Stomach (tissue), 8 donors: ENCODE measurements at regions not wholly inside any gene's neighbourhood (a gene's known extent, or its start where the extent isn't known, plus 50 kb on each side); places are given as distances from the start of the nearest gene placed in this dataset.
A peak's percentile ranks its signal among the peaks of the same experiment; 100 is the strongest.

Experiments used
- DNase-seq, 2 donors: peaks; one replicate each; pipeline versions ENCODE4 v3.0.0 to v3.0.0-alpha.2; 2013 to 2019
- H3K27ac ChIP-seq, 5 donors: fragments of 200-600 bp in 4 of 5; sonication (generic) in 4 of 5; one replicate each; pipeline ENCODE4 v1.5.1; 2013 to 2019; ENCODE audit warnings: mild to moderate bottlenecking in 1 of 5, moderate library complexity in 1 of 5
- H3K27me3 ChIP-seq, 3 donors: fragments of 200-600 bp; sonication (generic); one replicate each; pipeline ENCODE4 v1.5.1; 2017 to 2019; ENCODE audit warnings: mixed run types in 1 of 3
- H3K36me3 ChIP-seq, 4 donors: fragments of 200-600 bp; sonication (generic); 1 replicate in 3 of 4; 2 replicates in 1 of 4; pipeline ENCODE4 v1.5.1; 2016 to 2019
- H3K4me1 ChIP-seq, 4 donors: fragments of 200-600 bp; sonication (generic); one replicate each; pipeline ENCODE4 v1.5.1; 2016 to 2019
- H3K4me3 ChIP-seq, 4 donors: fragments of 200-600 bp; sonication (generic) in 3 of 4; one replicate each; pipeline ENCODE4 v1.5.1; 2016 to 2019; ENCODE audit warnings: mild to moderate bottlenecking in 1 of 4
- H3K9me3 ChIP-seq, 4 donors: fragments of 200-600 bp; sonication (generic); one replicate each; pipeline ENCODE4 v1.5.1; 2016 to 2019
- EP300 ChIP-seq: sonication (generic); formaldehyde crosslinking; IDR thresholded peaks from one replicate; pipeline ENCODE4 v1.6.1; 2017; ENCODE audit warnings: antibody characterized with exemption
- POLR2A ChIP-seq, 4 donors: fragments of 450-650 bp; IDR thresholded peaks; one replicate each; pipeline ENCODE4 v1.6.1; 2016; ENCODE audit warnings: antibody characterized with exemption in 4 of 4, control low read depth in 2 of 4, mild to moderate bottlenecking in 1 of 4, moderate library complexity in 1 of 4
- POLR2AphosphoS5 ChIP-seq, 3 donors: sonication (generic); formaldehyde crosslinking; IDR thresholded peaks; one replicate each; pipeline ENCODE4 v1.6.1; 2016; ENCODE audit warnings: antibody characterized with exemption in 3 of 3
- WGBS, 5 donors: extraction: QIAGEN DNeasy Blood & Tissue Kit in 3 of 5; methylation state at CpG; one replicate each; pipeline versions ENCODE4 v1.1.5 to v1.1.7; 2013 to 2018; 5-methylcytosine and 5-hydroxymethylcytosine counted together
- intact Hi-C: fragments of 100-400 bp; cut with DNase I; formaldehyde crosslinking; loops from one replicate; pipeline ENCODE4 v1.15.1; 2023; ENCODE audit warnings: low total_unique reads
- TF ChIP-seq, protein P1 (sequence below), 7 experiments: fragments of 450-650 bp in 4 of 7; fragments of 200-600 bp in 3 of 7; sonication (generic) in 3 of 7; IDR thresholded peaks; one replicate each; pipeline ENCODE4 v1.5.1; 2016 to 2019; ENCODE audit warnings: antibody characterized with exemption in 7 of 7, control low read depth in 2 of 7, mild to moderate bottlenecking in 1 of 7
- donor health status: healthy with polysubstance abuse.
- donor health status: Bipolar disorder and iron deficiency.
- donor health status: healthy.

DNA sequence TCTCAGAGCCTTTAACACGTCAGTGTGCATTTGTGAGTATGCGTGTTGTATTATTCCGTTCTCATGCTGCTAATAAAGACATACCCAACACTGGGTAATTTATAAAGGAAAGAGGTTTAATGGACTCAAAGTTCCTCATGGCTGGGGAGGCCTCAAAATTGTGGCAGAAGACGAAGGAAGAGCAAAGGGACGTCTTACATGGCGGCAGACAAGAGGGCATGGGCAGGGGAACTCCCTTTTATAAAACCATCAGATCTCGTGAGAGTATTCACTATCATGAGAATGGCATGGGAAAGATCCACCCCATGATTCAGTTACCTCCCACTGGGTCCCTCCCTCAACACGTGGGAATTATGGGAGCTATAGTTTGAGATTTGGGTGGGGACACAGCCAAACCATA lies 285.0 kb downstream of the PBX3 start:
- H3K4me3 ChIP-seq = no peak overlapping the region
- no peak for DNase-seq
- H3K27ac ChIP-seq = no peak overlapping the region
- peaks cover 0 to 26% (median 17%) of the 10 kb centered on the region in 3 donors for H3K27me3 ChIP-seq
- H3K36me3 ChIP-seq = no peaks in the 10 kb centered on the region
- intact Hi-C loops = no loop called here
- TF ChIP-seq, protein P1, sequence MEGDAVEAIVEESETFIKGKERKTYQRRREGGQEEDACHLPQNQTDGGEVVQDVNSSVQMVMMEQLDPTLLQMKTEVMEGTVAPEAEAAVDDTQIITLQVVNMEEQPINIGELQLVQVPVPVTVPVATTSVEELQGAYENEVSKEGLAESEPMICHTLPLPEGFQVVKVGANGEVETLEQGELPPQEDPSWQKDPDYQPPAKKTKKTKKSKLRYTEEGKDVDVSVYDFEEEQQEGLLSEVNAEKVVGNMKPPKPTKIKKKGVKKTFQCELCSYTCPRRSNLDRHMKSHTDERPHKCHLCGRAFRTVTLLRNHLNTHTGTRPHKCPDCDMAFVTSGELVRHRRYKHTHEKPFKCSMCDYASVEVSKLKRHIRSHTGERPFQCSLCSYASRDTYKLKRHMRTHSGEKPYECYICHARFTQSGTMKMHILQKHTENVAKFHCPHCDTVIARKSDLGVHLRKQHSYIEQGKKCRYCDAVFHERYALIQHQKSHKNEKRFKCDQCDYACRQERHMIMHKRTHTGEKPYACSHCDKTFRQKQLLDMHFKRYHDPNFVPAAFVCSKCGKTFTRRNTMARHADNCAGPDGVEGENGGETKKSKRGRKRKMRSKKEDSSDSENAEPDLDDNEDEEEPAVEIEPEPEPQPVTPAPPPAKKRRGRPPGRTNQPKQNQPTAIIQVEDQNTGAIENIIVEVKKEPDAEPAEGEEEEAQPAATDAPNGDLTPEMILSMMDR (IDR thresholded peaks at IDR 0.05) = no peak
- TF ChIP-seq EP300 = no peak
- no peak for TF ChIP-seq POLR2AphosphoS5 (IDR thresholded peaks at IDR 0.05)
- TF ChIP-seq POLR2A (IDR thresholded peaks at IDR 0.05) = no peak
- 80 to 87% (median 85%) methylated on average over 8 of the region's 8 CpGs for WGBS, 5 donors
- H3K4me1 ChIP-seq = no peaks in the 10 kb centered on the region
- H3K9me3 ChIP-seq = no peaks in the 10 kb centered on the region

DNA sequence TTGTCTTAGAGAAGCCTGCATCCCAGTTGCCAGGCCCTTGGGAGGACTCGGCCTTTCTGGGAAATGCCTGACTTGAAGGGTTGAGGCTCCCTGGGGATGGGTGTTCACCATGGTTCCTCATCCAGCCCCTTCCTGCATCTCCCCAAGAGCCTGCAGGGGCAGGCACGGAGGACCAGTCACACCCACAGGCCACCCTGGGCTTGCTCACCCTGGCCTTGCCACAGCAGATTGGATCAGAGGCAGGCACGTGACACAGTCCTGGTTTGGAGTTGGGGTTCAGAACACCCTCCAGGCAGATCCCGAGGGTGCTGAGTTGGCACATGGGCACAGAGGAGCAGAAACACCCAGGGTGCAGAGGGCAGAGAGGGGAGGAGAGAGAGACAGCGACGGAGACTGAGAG lies 286.1 kb downstream of the PBX3 start:
- TF ChIP-seq POLR2AphosphoS5 (IDR thresholded peaks at IDR 0.05) = no peak
- no peak for TF ChIP-seq POLR2A (IDR thresholded peaks at IDR 0.05)
- TF ChIP-seq, protein P1 (IDR thresholded peaks at IDR 0.05) = no peak
- no peak for TF ChIP-seq EP300

DNA sequence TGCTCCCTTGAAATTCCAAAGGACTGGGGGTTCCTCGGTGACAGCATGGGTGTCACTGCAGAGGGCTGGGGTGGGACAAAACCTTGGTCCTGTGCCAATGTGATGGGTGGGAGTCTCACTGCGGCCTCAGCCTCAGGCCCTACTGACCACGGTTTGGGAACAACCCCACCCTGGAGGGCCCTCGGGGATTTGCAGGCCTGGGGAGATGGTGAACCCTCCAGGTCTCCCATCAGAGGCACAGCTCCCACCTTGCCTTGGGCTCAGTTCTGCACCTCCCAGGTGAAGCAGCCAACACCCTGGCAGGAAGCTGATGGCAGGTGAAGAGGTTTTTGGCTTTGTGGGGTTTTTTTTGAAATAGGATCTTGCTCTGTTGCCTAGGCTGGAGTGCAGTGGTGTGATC lies 286.8 kb downstream of the PBX3 start:
- Histone ChIP-seq H3K4me3 (no peak overlapping the region), H3K36me3 (no peaks in the 10 kb centered on the region), H3K4me1 (no peaks in the 10 kb centered on the region), H3K27ac (no peak overlapping the region), H3K27me3 (peaks cover 0 to 27% (median 12%) of the 10 kb centered on the region in 3 donors), H3K9me3 (no peaks in the 10 kb centered on the region)
- TF ChIP-seq, protein P1 (IDR thresholded peaks at IDR 0.05) = no peak
- TF ChIP-seq POLR2A (IDR thresholded peaks at IDR 0.05) (no peak), POLR2AphosphoS5 (IDR thresholded peaks at IDR 0.05) (no peak), EP300 (no peak)
- intact Hi-C loops = no loop called here
- DNase-seq = no peak
- WGBS, 5 donors = 79 to 89% (median 84%) methylated on average over 4 of the region's 4 CpGs

More for the DNA sequence above, 286.1 kb downstream of the PBX3 start:
- Histone ChIP-seq H3K27ac (no peak overlapping the region), H3K27me3 (peaks cover 0 to 26% (median 12%) of the 10 kb centered on the region in 3 donors), H3K4me1 (no peaks in the 10 kb centered on the region), H3K9me3 (no peaks in the 10 kb centered on the region), H3K36me3 (no peaks in the 10 kb centered on the region), H3K4me3 (no peak overlapping the region)
- 64 to 85% (median 77%) methylated on average over 5 to 6 of the region's 6 CpGs for WGBS, 5 donors
- DNase-seq = no peak
- intact Hi-C loops = no loop called here

DNA sequence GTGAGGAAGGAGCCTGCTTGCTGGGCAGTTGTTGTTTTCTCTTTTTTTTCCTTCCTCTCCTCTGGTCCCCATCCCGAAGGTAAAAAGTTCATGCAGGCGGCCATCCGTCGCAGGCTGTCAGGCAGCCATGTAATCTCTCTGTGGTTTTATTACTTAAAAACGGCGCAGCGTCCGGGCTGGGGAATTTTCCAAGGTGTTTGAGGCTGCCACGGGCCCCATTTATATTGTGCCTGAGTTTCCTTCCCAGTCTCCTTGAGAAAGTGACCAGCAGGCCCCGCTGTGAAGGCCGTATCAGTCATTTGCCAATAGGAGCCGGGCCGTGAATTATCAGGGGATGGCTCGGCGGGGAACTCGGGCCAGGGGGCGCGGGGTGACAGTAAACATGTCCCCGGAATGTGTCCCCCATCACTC lies 289.7 kb downstream of the PBX3 start:
- Histone ChIP-seq H3K36me3 (no peaks in the 10 kb centered on the region), H3K4me1 (no peaks in the 10 kb centered on the region), H3K9me3 (peaks cover 0 to under 1% (median 0%) of the 10 kb centered on the region in 4 donors), H3K27ac (no peak overlapping the region), H3K27me3 (peaks cover 0 to 17% (median 5%) of the 10 kb centered on the region in 3 donors), H3K4me3 (no peak overlapping the region)
- TF ChIP-seq EP300 = no peak
- TF ChIP-seq POLR2A (IDR thresholded peaks at IDR 0.05) = no peak
- no peak for TF ChIP-seq POLR2AphosphoS5 (IDR thresholded peaks at IDR 0.05)
- TF ChIP-seq, protein P1 (IDR thresholded peaks at IDR 0.05) = no peak
- DNase-seq = peak in 1 of 2 donors; percentile 22
- 24 to 45% (median 28%) methylated on average over 12 to 19 of the region's 19 CpGs for WGBS, 5 donors
- intact Hi-C loops = no loop called here
